NCI-H345 treated with DMSO at 0.1 percent for 48 hours (cell line): ENCODE measurements at regions not wholly inside any gene's neighbourhood (a gene's known extent, or its start where the extent isn't known, plus 50 kb on each side); places are given as distances from the start of the nearest gene placed in this dataset.
A peak's percentile ranks its signal among the peaks of the same experiment; 100 is the strongest.
"Not testable (repeated sequence)": the region's sequence is repeated elsewhere in the genome, so short reads cannot be mapped to it uniquely, and the experiment has no call there.

Experiments used
- DNase-seq: peaks from one replicate; lab custom pipeline; 2025; ENCODE audit not compliant: unreplicated experiment; lab: John Stamatoyannopoulos, UW

GRCh38 chr4:147096667-147097604, 151.3 kb upstream of the TTC29 start:
- DNase-seq = peak; percentile 16

- DNase-seq = no peak
Measured at GRCh38 chr4:147101678-147102077, 156.0 kb upstream of the TTC29 start.

- no peak for DNase-seq
Measured at GRCh38 chr4:147102596-147102995, 156.9 kb upstream of the TTC29 start.

- no peak for DNase-seq
Measured at GRCh38 chr4:147103403-147103946, 157.8 kb upstream of the TTC29 start.

GRCh38 chr4:147104768-147105167, 159.1 kb upstream of the TTC29 start:
- DNase-seq = no peak

- no peak for DNase-seq
Measured at GRCh38 chr4:147108409-147108808, 162.7 kb upstream of the TTC29 start.

- no peak for DNase-seq
Measured at GRCh38 chr4:147109800-147110199, 164.1 kb upstream of the TTC29 start.

- no peak for DNase-seq
Measured at GRCh38 chr4:147110473-147111367, 165.1 kb upstream of the TTC29 start.

GRCh38 chr4:147112196-147112595, 166.5 kb upstream of the TTC29 start:
- not testable (repeated sequence) for DNase-seq

- DNase-seq = no peak
Measured at GRCh38 chr4:147117431-147117830, 171.8 kb upstream of the TTC29 start.

GRCh38 chr4:147118528-147118927, 172.9 kb upstream of the TTC29 start:
- no peak for DNase-seq

GRCh38 chr4:147122685-147123084, 177.0 kb upstream of the TTC29 start:
- DNase-seq = no peak

GRCh38 chr4:147123146-147123545, 177.5 kb upstream of the TTC29 start:
- no peak for DNase-seq

- no peak for DNase-seq
Measured at GRCh38 chr4:147128787-147129186, 183.1 kb upstream of the TTC29 start.

- DNase-seq = no peak
Measured at GRCh38 chr4:147129687-147130086, 184.0 kb upstream of the TTC29 start.

GRCh38 chr4:147134536-147135210, 189.0 kb upstream of the TTC29 start:
- DNase-seq = no peak

- no peak for DNase-seq
Measured at GRCh38 chr4:147136310-147136709, 190.6 kb upstream of the TTC29 start.

- DNase-seq = no peak
Measured at GRCh38 chr4:147136751-147137150, 191.1 kb upstream of the TTC29 start.

- no peak for DNase-seq
Measured at GRCh38 chr4:147137280-147137679, 191.6 kb upstream of the TTC29 start.

GRCh38 chr4:147138171-147138570, 192.5 kb upstream of the TTC29 start:
- DNase-seq = no peak
